IgD-negative memory B cell (primary cell): ENCODE measurements at regions not wholly inside any gene's neighbourhood (a gene's known extent, or its start where the extent isn't known, plus 50 kb on each side); places are given as distances from the start of the nearest gene placed in this dataset.

Experiments used
- H3K27ac Mint-ChIP-seq, 3 donors: one replicate each; pipeline ENCODE4 v1.8.0; 2020 to 2022; ENCODE audit warnings: mild to moderate bottlenecking in 3 of 3, mixed read lengths in 3 of 3, moderate library complexity in 1 of 3
- H3K27me3 Mint-ChIP-seq: one replicate; pipeline ENCODE4 v1.8.0; 2021; ENCODE audit warnings: mixed read lengths
- H3K36me3 Mint-ChIP-seq: one replicate; pipeline ENCODE4 v1.8.0; 2020; ENCODE audit warnings: mild to moderate bottlenecking, mixed read lengths
- H3K4me1 Mint-ChIP-seq, 3 donors: one replicate each; pipeline ENCODE4 v1.8.0; 2020 to 2022; ENCODE audit warnings: mixed read lengths in 3 of 3, mild to moderate bottlenecking in 1 of 3
- H3K4me3 Mint-ChIP-seq, 4 donors: one replicate each; pipeline ENCODE4 v1.8.0; 2020 to 2022; ENCODE audit warnings: mild to moderate bottlenecking in 4 of 4, mixed read lengths in 4 of 4, moderate library complexity in 3 of 4
- H3K9me3 Mint-ChIP-seq, 3 donors: one replicate each; pipeline ENCODE4 v1.8.0; 2020 to 2021; ENCODE audit warnings: mixed read lengths in 3 of 3, mild to moderate bottlenecking in 1 of 3

GRCh38 chr10:53607691-53608090, 835.1 kb upstream of the MBL2 start:
- H3K4me3 Mint-ChIP-seq = no peak overlapping the region
- no peaks in the 10 kb centered on the region for H3K27me3 Mint-ChIP-seq
- H3K9me3 Mint-ChIP-seq = no peaks in the 10 kb centered on the region
- H3K27ac Mint-ChIP-seq = no peak overlapping the region
- H3K4me1 Mint-ChIP-seq = no peaks in the 10 kb centered on the region
- H3K36me3 Mint-ChIP-seq = no peaks in the 10 kb centered on the region

DNA sequence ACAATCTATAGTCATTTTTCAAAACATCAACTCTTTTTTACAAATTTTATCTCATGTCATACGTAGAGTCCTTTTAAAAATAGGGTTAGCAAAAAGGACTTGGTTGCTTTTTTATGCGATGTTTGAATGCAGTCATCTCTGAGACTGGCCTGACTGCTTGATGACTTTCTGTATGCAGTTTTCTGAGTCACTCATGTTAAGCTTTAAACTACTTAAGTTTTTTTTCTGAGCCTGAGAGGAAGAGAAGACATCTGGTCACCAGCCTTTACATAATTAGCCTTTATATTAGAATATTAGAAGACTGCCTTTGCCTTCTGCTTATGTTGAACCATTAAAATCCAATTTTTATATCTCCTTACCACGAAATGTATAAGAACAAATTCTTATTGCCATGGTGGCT, 834.4 kb upstream of the MBL2 start:
- Mint-ChIP-seq H3K9me3 (no peaks in the 10 kb centered on the region), H3K4me3 (no peak overlapping the region), H3K36me3 (no peaks in the 10 kb centered on the region), H3K27me3 (no peaks in the 10 kb centered on the region), H3K4me1 (no peaks in the 10 kb centered on the region), H3K27ac (no peak overlapping the region)

DNA sequence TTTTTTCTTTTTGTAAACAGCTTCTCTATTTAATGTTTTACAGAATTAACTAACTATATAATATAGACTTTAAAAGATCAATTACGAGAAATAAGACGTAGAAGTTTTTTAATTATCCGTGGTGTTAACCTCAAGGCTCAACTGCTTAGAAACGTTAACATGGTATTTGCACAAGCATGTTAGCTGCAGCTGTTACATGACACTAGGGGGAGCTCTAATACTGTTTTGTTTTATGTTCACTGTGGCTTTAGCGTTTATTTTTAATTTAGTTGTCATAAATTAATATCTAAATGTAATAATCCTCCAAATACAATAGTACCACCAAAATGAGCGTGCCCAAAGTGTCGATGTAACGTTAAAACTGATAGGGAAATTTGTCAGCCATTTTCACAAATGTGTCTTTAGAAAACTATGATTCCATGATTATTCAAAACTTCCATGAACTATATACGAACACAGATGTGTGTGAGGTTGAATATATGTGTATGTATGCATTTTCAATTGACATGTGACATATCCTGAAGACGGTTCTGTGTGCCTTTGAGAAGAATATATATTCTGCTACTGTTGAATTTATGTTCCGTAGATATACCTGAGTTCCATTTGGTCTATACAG, 828.8 kb upstream of the MBL2 start:
- Mint-ChIP-seq H3K4me3 (no peak overlapping the region), H3K27me3 (no peaks in the 10 kb centered on the region), H3K27ac (no peak overlapping the region), H3K9me3 (no peaks in the 10 kb centered on the region), H3K4me1 (no peaks in the 10 kb centered on the region), H3K36me3 (no peaks in the 10 kb centered on the region)

- H3K36me3 Mint-ChIP-seq = no peaks in the 10 kb centered on the region
- no peaks in the 10 kb centered on the region for H3K9me3 Mint-ChIP-seq
- no peak overlapping the region for H3K27ac Mint-ChIP-seq
- H3K4me3 Mint-ChIP-seq = no peak overlapping the region
- no peaks in the 10 kb centered on the region for H3K4me1 Mint-ChIP-seq
- H3K27me3 Mint-ChIP-seq = no peaks in the 10 kb centered on the region
Observed at GRCh38 chr10:53598914-53599313, 826.3 kb upstream of the MBL2 start.

DNA sequence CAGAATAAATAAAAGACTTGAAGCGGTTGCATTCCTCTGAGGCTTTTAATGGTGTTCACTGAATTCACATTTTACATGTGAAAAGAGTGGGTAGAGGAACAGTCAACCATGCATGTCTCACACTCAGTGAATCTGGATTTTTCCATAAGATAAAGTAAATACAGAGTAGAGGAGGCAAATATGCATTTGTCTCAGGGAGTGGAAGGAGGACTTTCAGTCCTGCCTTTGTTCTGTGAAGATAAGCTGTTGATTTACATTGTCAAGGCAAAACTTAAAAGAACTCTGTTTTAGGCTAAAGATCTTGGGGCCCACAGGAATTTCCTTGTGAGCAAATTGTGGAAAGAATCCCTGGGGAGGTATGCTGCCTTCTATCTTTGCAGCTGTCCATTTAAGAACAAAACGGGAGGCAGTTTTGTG, 825.3 kb upstream of the MBL2 start:
- no peak overlapping the region for H3K4me3 Mint-ChIP-seq
- no peaks in the 10 kb centered on the region for H3K4me1 Mint-ChIP-seq
- H3K27me3 Mint-ChIP-seq = no peaks in the 10 kb centered on the region
- H3K27ac Mint-ChIP-seq = no peak overlapping the region
- H3K9me3 Mint-ChIP-seq = no peaks in the 10 kb centered on the region
- no peaks in the 10 kb centered on the region for H3K36me3 Mint-ChIP-seq

DNA sequence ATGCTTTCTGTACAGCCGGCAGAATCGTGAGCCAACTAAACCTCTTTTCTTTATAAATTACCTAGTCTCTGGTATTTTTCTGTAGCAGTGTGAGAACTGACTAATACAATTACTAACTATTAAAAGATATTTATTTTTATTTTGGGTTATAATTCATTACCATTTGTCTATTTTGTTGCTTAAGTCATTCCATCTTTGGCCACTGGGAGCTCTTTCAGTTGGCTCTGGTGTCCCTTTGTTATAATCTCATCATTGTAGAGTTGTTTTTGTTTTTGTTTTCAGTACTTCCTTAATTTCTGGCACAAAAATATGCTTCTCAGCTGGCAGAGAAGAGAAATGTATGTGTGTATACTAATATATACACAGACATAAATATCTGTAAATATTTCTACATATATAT, 807.9 kb upstream of the MBL2 start:
- Mint-ChIP-seq H3K27me3 (no peaks in the 10 kb centered on the region), H3K9me3 (peaks cover 0 to 3% (median 2%) of the 10 kb centered on the region in 3 donors), H3K4me1 (no peaks in the 10 kb centered on the region), H3K27ac (no peak overlapping the region), H3K4me3 (no peak overlapping the region), H3K36me3 (no peaks in the 10 kb centered on the region)

DNA sequence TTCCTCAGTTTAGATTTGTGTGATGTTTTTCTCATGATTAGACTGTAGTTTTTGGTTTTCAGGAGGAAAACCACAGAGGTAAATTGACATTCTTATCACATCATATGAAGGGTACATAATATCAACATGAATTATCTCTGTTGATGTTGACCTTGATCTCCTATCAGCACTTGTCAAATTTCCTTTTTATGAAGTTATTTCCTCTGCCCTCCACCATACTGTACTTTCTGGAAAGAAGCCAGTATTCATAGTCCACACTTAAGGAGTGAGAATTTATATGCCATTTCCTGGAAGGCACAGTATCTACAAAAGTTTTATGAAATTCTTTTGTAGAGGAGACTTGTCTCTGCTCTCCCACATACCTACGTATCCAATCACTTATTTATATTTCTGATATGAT, 807.2 kb upstream of the MBL2 start:
- peaks cover 0 to 3% (median 2%) of the 10 kb centered on the region in 3 donors for H3K9me3 Mint-ChIP-seq
- H3K36me3 Mint-ChIP-seq = no peaks in the 10 kb centered on the region
- no peaks in the 10 kb centered on the region for H3K4me1 Mint-ChIP-seq
- no peak overlapping the region for H3K4me3 Mint-ChIP-seq
- no peak overlapping the region for H3K27ac Mint-ChIP-seq
- H3K27me3 Mint-ChIP-seq = no peaks in the 10 kb centered on the region

DNA sequence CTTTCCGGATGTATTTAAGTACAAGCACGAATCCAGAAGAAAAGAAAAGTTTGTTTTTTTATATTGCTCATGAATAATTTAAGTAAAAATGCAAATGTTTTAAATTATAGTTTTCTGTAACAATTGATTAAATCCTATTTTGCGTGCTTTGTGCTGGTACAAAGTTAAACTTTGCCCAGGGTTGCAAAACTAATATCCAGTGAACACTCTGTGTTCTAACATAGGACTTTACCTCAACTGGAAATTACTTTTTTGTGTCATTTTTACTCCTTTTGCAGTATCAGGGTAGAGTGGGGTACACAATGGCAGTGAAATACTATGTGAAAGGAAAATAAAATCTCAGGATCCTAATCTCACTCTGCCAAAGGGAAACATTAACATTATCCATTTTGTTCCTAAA, 801.4 kb upstream of the MBL2 start:
- no peaks in the 10 kb centered on the region for H3K36me3 Mint-ChIP-seq
- H3K27ac Mint-ChIP-seq = no peak overlapping the region
- H3K27me3 Mint-ChIP-seq = no peaks in the 10 kb centered on the region
- no peaks in the 10 kb centered on the region for H3K4me1 Mint-ChIP-seq
- no peak overlapping the region for H3K4me3 Mint-ChIP-seq
- peaks cover 0 to 4% (median 0%) of the 10 kb centered on the region in 3 donors for H3K9me3 Mint-ChIP-seq

GRCh38 chr10:53573498-53573897, 800.9 kb upstream of the MBL2 start:
- no peak overlapping the region for H3K27ac Mint-ChIP-seq
- H3K4me3 Mint-ChIP-seq = no peak overlapping the region
- H3K9me3 Mint-ChIP-seq = peaks cover 0 to 4% (median 0%) of the 10 kb centered on the region in 3 donors
- H3K4me1 Mint-ChIP-seq = no peaks in the 10 kb centered on the region
- H3K36me3 Mint-ChIP-seq = no peaks in the 10 kb centered on the region
- no peaks in the 10 kb centered on the region for H3K27me3 Mint-ChIP-seq

DNA sequence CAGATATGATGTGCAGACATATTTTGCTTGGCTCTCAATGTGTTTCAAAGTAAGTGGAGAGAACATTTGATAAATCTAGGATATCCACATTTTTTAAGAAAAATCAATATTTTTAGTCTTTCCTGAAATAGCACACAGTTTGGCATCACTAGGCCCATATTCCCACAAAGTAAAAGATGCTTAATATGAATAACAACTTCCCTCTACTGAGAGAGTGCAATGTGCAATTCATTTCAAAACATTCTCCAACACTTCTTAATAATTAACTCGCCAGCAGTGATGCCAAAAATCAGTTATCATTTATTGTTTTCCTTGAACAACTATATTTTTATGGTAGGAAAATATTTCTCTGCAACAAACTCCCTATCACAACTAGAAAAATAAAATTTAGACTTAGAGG, 800.2 kb upstream of the MBL2 start:
- Mint-ChIP-seq H3K36me3 (no peaks in the 10 kb centered on the region), H3K4me1 (no peaks in the 10 kb centered on the region), H3K9me3 (peaks cover 0 to 1% (median 0%) of the 10 kb centered on the region in 3 donors), H3K4me3 (no peak overlapping the region), H3K27ac (no peak overlapping the region), H3K27me3 (no peaks in the 10 kb centered on the region)

- peaks cover 0 to 12% (median 1%) of the 10 kb centered on the region in 3 donors for H3K9me3 Mint-ChIP-seq
- no peak overlapping the region for H3K27ac Mint-ChIP-seq
- H3K4me1 Mint-ChIP-seq = no peaks in the 10 kb centered on the region
- no peak overlapping the region for H3K4me3 Mint-ChIP-seq
- no peaks in the 10 kb centered on the region for H3K36me3 Mint-ChIP-seq
- H3K27me3 Mint-ChIP-seq = no peaks in the 10 kb centered on the region
Observed at GRCh38 chr10:53570221-53570620, 797.6 kb upstream of the MBL2 start.

- Mint-ChIP-seq H3K4me1 (no peaks in the 10 kb centered on the region), H3K27ac (no peak overlapping the region)
Observed at GRCh38 chr10:53569455-53569854, 796.9 kb upstream of the MBL2 start.

GRCh38 chr10:53548664-53549063, 776.1 kb upstream of the MBL2 start:
- Mint-ChIP-seq H3K4me3 (no peak overlapping the region), H3K9me3 (peaks cover 0 to 6% (median 0%) of the 10 kb centered on the region in 3 donors), H3K4me1 (no peaks in the 10 kb centered on the region), H3K36me3 (no peaks in the 10 kb centered on the region), H3K27me3 (no peaks in the 10 kb centered on the region), H3K27ac (no peak overlapping the region)

More at GRCh38 chr10:53569455-53569854, 796.9 kb upstream of the MBL2 start:
- Mint-ChIP-seq H3K36me3 (no peaks in the 10 kb centered on the region), H3K9me3 (peaks cover 0 to 12% (median 1%) of the 10 kb centered on the region in 3 donors), H3K4me3 (no peak overlapping the region), H3K27me3 (no peaks in the 10 kb centered on the region)

DNA sequence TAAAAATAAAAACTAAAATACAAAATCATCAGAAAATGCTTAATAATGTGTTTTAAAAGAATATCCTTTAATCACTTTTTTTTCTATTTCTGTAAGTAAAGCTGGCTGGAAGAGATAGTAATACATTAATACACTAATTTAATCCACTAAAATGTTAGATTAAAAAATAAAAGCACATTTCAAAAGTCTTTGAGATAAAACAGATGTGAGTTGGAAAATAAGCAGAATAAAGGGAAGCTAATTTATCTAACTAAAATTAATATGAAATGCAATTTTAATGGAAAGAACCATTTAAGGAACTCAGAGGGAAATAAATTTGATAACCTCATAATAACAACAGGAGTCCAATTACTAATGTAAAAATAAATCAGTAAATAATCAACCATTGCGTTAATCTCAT, 774.8 kb upstream of the MBL2 start:
- no peak overlapping the region for H3K4me3 Mint-ChIP-seq
- H3K36me3 Mint-ChIP-seq = no peaks in the 10 kb centered on the region
- H3K27me3 Mint-ChIP-seq = no peaks in the 10 kb centered on the region
- no peaks in the 10 kb centered on the region for H3K4me1 Mint-ChIP-seq
- no peak overlapping the region for H3K27ac Mint-ChIP-seq
- H3K9me3 Mint-ChIP-seq = peaks cover 2 to 8% (median 2%) of the 10 kb centered on the region in 3 donors

DNA sequence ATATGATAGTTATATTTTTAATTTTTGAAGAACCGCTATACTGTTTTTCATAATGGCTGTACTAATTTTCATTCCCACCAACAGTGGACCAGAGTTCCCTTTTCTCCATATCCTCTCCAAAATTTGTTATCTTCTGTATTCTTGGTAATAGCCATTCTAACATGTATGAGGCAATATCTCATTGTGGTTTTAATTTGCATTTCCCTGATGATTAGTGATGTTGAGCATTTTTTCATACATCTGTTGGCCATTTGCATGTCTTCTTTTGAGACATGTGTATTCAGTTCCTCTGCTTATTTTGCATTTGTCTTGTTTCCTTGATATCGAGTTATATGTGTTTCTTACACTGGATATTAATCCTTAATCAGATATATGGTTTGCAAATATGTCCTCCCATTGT, 770.8 kb upstream of the MBL2 start:
- Mint-ChIP-seq H3K9me3 (peaks cover 2 to 8% (median 5%) of the 10 kb centered on the region in 3 donors), H3K27me3 (no peaks in the 10 kb centered on the region), H3K4me1 (no peaks in the 10 kb centered on the region), H3K36me3 (no peaks in the 10 kb centered on the region), H3K27ac (no peak overlapping the region), H3K4me3 (no peak overlapping the region)

GRCh38 chr10:53537508-53537907, 764.9 kb upstream of the MBL2 start:
- Mint-ChIP-seq H3K4me3 (no peak overlapping the region), H3K27me3 (no peaks in the 10 kb centered on the region), H3K27ac (no peak overlapping the region), H3K9me3 (peaks cover 0 to 8% (median 6%) of the 10 kb centered on the region in 3 donors), H3K36me3 (no peaks in the 10 kb centered on the region), H3K4me1 (no peaks in the 10 kb centered on the region)
